ENCODE measurements at regions not wholly inside any gene's neighbourhood (a gene's known extent, or its start where the extent isn't known, plus 50 kb on each side); places are given as distances from the start of the nearest gene placed in this dataset.
A peak's percentile ranks its signal among the peaks of the same experiment; 100 is the strongest.

DNA sequence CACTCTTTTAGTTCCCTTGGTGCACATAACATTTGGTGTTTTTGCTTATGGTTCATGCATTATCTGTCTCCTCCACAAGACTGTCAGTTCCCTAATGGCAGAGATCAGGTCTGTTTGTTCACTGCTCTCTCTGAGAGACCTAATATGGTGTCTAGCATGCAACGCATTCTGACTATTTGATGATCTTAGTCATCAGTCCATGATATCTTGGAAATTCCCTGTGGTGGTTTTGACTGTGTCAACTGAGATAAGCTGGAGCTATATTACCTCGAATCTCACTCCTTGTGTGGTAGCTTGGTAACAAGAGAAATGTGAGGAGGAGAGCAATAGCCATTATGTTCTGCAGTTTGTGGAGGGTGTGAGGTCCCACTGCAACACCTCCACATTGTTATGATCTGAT, 229.8 kb downstream of the FRK start (continued):
- TF ChIP-seq, protein P1, sequence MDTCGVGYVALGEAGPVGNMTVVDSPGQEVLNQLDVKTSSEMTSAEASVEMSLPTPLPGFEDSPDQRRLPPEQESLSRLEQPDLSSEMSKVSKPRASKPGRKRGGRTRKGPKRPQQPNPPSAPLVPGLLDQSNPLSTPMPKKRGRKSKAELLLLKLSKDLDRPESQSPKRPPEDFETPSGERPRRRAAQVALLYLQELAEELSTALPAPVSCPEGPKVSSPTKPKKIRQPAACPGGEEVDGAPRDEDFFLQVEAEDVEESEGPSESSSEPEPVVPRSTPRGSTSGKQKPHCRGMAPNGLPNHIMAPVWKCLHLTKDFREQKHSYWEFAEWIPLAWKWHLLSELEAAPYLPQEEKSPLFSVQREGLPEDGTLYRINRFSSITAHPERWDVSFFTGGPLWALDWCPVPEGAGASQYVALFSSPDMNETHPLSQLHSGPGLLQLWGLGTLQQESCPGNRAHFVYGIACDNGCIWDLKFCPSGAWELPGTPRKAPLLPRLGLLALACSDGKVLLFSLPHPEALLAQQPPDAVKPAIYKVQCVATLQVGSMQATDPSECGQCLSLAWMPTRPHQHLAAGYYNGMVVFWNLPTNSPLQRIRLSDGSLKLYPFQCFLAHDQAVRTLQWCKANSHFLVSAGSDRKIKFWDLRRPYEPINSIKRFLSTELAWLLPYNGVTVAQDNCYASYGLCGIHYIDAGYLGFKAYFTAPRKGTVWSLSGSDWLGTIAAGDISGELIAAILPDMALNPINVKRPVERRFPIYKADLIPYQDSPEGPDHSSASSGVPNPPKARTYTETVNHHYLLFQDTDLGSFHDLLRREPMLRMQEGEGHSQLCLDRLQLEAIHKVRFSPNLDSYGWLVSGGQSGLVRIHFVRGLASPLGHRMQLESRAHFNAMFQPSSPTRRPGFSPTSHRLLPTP (IDR thresholded peaks at IDR 0.05; ENCODE audit: borderline replicate concordance, extremely low read depth, insufficient read length): no peak
- TF ChIP-seq SETDB1 (IDR thresholded peaks at IDR 0.05; ENCODE audit: low read length): no peak
- TF ChIP-seq STAT5A (IDR thresholded peaks at IDR 0.05; ENCODE audit: borderline replicate concordance, low read length): peak; percentile 42; the same call in 1 of the 2 replicates
- no peak for TF ChIP-seq TRIM28 (IDR thresholded peaks at IDR 0.05)
- TF ChIP-seq, protein P2, sequence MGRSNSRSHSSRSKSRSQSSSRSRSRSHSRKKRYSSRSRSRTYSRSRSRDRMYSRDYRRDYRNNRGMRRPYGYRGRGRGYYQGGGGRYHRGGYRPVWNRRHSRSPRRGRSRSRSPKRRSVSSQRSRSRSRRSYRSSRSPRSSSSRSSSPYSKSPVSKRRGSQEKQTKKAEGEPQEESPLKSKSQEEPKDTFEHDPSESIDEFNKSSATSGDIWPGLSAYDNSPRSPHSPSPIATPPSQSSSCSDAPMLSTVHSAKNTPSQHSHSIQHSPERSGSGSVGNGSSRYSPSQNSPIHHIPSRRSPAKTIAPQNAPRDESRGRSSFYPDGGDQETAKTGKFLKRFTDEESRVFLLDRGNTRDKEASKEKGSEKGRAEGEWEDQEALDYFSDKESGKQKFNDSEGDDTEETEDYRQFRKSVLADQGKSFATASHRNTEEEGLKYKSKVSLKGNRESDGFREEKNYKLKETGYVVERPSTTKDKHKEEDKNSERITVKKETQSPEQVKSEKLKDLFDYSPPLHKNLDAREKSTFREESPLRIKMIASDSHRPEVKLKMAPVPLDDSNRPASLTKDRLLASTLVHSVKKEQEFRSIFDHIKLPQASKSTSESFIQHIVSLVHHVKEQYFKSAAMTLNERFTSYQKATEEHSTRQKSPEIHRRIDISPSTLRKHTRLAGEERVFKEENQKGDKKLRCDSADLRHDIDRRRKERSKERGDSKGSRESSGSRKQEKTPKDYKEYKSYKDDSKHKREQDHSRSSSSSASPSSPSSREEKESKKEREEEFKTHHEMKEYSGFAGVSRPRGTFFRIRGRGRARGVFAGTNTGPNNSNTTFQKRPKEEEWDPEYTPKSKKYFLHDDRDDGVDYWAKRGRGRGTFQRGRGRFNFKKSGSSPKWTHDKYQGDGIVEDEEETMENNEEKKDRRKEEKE (IDR thresholded peaks at IDR 0.05; ENCODE audit: borderline replicate concordance in 1 of 2, control insufficient read depth in 1 of 2, low read depth in 2 of 2, low read length in 1 of 2): no peak
- peak; percentile 85 for TF ChIP-seq ARID1B (IDR thresholded peaks at IDR 0.05)
- peak; percentile 45; the same call in 1 of the 2 replicates for TF ChIP-seq PML (IDR thresholded peaks at IDR 0.05; ENCODE audit: low read length)
- TF ChIP-seq GABPB1 (CRISPR knock-in tag; IDR thresholded peaks at IDR 0.05): no peak
- TF ChIP-seq PRPF4 (IDR thresholded peaks at IDR 0.05; ENCODE audit: insufficient read depth, low read depth, low read length, poor library complexity, severe bottlenecking): no peak
- no peak for TF ChIP-seq EGR1 (conservative IDR thresholded peaks at IDR 0.05)
- TF ChIP-seq SMARCE1 (IDR thresholded peaks at IDR 0.05): peak; percentile 66; the same call in 1 of the 2 replicates
- TF ChIP-seq ZNF224 (CRISPR knock-in tag; IDR thresholded peaks at IDR 0.05): no peak
- no peak for TF ChIP-seq SRSF1 (IDR thresholded peaks at IDR 0.05; ENCODE audit: low read depth, low read length)
- TF ChIP-seq, protein P3, sequence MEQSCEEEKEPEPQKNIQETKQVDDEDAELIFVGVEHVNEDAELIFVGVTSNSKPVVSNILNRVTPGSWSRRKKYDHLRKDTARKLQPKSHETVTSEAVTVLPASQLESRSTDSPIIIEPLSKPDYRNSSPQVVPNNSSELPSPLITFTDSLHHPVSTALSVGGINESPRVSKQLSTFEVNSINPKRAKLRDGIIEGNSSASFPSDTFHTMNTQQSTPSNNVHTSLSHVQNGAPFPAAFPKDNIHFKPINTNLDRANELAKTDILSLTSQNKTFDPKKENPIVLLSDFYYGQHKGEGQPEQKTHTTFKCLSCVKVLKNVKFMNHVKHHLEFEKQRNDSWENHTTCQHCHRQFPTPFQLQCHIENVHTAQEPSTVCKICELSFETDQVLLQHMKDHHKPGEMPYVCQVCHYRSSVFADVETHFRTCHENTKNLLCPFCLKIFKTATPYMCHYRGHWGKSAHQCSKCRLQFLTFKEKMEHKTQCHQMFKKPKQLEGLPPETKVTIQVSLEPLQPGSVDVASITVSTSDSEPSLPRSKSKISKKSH (CRISPR knock-in tag; IDR thresholded peaks at IDR 0.05): no peak
- TF ChIP-seq FOXA1 (IDR thresholded peaks at IDR 0.05; ENCODE audit: borderline replicate concordance): 0 out of 2 replicates have a peak, but pooled peaks have one; percentile 22
- no peak for TF ChIP-seq ZBTB17 (CRISPR knock-in tag; IDR thresholded peaks at IDR 0.05)
- no peak for TF ChIP-seq NUFIP1 (IDR thresholded peaks at IDR 0.05; ENCODE audit: partially characterized antibody)
- TF ChIP-seq TAL1 (IDR thresholded peaks at IDR 0.05): peak; percentile 76
- no peak for TF ChIP-seq POLR2B (IDR thresholded peaks at IDR 0.05; ENCODE audit: low read depth, partially characterized antibody)
- TF ChIP-seq ZNF717 (CRISPR knock-in tag; IDR thresholded peaks at IDR 0.05): no peak
- no peak for TF ChIP-seq MCM7 (IDR thresholded peaks at IDR 0.05)
- TF ChIP-seq E2F3 (CRISPR knock-in tag; IDR thresholded peaks at IDR 0.05): no peak
- no peak for TF ChIP-seq DMBX1 (CRISPR knock-in tag; IDR thresholded peaks at IDR 0.05; ENCODE audit: borderline replicate concordance)
- TF ChIP-seq CHD2 (IDR thresholded peaks at IDR 0.05; ENCODE audit: low read depth, low read length): no peak
- TF ChIP-seq MECOM (CRISPR knock-in tag; IDR thresholded peaks at IDR 0.05): no peak
- no peak for TF ChIP-seq ZNF79 (CRISPR knock-in tag; IDR thresholded peaks at IDR 0.05; ENCODE audit: low read depth)

Data from K562 (cell line).